Chondrocyte (in vitro differentiated cells): ENCODE measurements at regions not wholly inside any gene's neighbourhood (a gene's known extent, or its start where the extent isn't known, plus 50 kb on each side); places are given as distances from the start of the nearest gene placed in this dataset.
A peak's percentile ranks its signal among the peaks of the same experiment; 100 is the strongest.

ENCODE experiments used
- DNase-seq: peaks from one replicate; pipeline ENCODE4 v3.0.0; 2021; ENCODE audit warnings: mixed read lengths, low spot score
- H3K27ac Mint-ChIP-seq: one replicate; pipeline ENCODE4 v1.8.0; 2021; ENCODE audit warnings: mild to moderate bottlenecking, moderate library complexity, mixed read lengths; ENCODE audit not compliant: unreplicated experiment
- H3K27me3 Mint-ChIP-seq: 2 replicates; pipeline ENCODE4 v1.8.0; 2021; ENCODE audit warnings: low read depth, mixed read lengths
- H3K36me3 Mint-ChIP-seq: 2 replicates; pipeline ENCODE4 v1.8.0; 2021; ENCODE audit warnings: low read depth, mixed read lengths
- H3K4me1 Mint-ChIP-seq: 2 replicates; pipeline ENCODE4 v1.8.0; 2021; ENCODE audit warnings: low read depth, mild to moderate bottlenecking, mixed read lengths
- H3K4me3 Mint-ChIP-seq: one replicate; pipeline ENCODE4 v1.8.0; 2021; ENCODE audit warnings: mild to moderate bottlenecking, moderate library complexity, mixed read lengths; ENCODE audit not compliant: unreplicated experiment
- H3K9me3 Mint-ChIP-seq: 2 replicates; pipeline ENCODE4 v1.8.0; 2021; ENCODE audit warnings: low read depth, mixed read lengths
- CTCF ChIP-seq: fragments of 200-600 bp; sonication (generic); IDR thresholded peaks from 2 replicates; pipeline ENCODE4 v1.5.0; 2021; ENCODE audit warnings: antibody characterized with exemption, mild to moderate bottlenecking, moderate library complexity

- Mint-ChIP-seq H3K27me3 (no peaks in the 10 kb centered on the region), H3K4me1 (peaks cover 30% of the 10 kb centered on the region), H3K9me3 (no peaks in the 10 kb centered on the region), H3K4me3 (no peak overlapping the region), H3K36me3 (no peaks in the 10 kb centered on the region), H3K27ac (peak overlapping the region; percentile 2)
- no peak for DNase-seq
- TF ChIP-seq CTCF, result no peak
Measured at GRCh38 chr14:58942516-58942915, 246.0 kb upstream of the DAAM1 start.

- TF ChIP-seq CTCF, result no peak
- Mint-ChIP-seq H3K4me3 (no peak overlapping the region), H3K27me3 (no peaks in the 10 kb centered on the region), H3K27ac (no peak overlapping the region), H3K36me3 (no peaks in the 10 kb centered on the region), H3K9me3 (no peaks in the 10 kb centered on the region), H3K4me1 (peaks cover 30% of the 10 kb centered on the region)
- no peak for DNase-seq
Measured at GRCh38 chr14:58944343-58944967, 244.0 kb upstream of the DAAM1 start.

GRCh38 chr14:58944968-58945356, 243.5 kb upstream of the DAAM1 start:
- no peak for DNase-seq
- no peaks in the 10 kb centered on the region for H3K36me3 Mint-ChIP-seq

GRCh38 chr14:58946431-58946830, 242.0 kb upstream of the DAAM1 start:
- Mint-ChIP-seq H3K27me3 (no peaks in the 10 kb centered on the region), H3K36me3 (peaks cover 1% of the 10 kb centered on the region), H3K27ac (no peak overlapping the region), H3K4me1 (peaks cover 26% of the 10 kb centered on the region), H3K4me3 (no peak overlapping the region), H3K9me3 (peaks cover 14% of the 10 kb centered on the region)
- no peak for TF ChIP-seq CTCF
- DNase-seq, result no peak

More at GRCh38 chr14:58944968-58945356, 243.5 kb upstream of the DAAM1 start:
- no peak overlapping the region for H3K27ac Mint-ChIP-seq
- no peak overlapping the region for H3K4me3 Mint-ChIP-seq
- peaks cover 2% of the 10 kb centered on the region for H3K9me3 Mint-ChIP-seq
- no peaks in the 10 kb centered on the region for H3K27me3 Mint-ChIP-seq
- peaks cover 30% of the 10 kb centered on the region for H3K4me1 Mint-ChIP-seq
- no peak for TF ChIP-seq CTCF

- Mint-ChIP-seq H3K27ac (no peak overlapping the region), H3K9me3 (peaks cover 18% of the 10 kb centered on the region), H3K4me3 (no peak overlapping the region), H3K27me3 (no peaks in the 10 kb centered on the region), H3K36me3 (peaks cover 3% of the 10 kb centered on the region), H3K4me1 (peaks cover 19% of the 10 kb centered on the region)
- TF ChIP-seq CTCF, result no peak
- DNase-seq, result no peak
Measured at GRCh38 chr14:58947156-58947555, 241.3 kb upstream of the DAAM1 start.
